ENCODE measurements at regions not wholly inside any gene's neighbourhood (a gene's known extent, or its start where the extent isn't known, plus 50 kb on each side); places are given as distances from the start of the nearest gene placed in this dataset.

DNA sequence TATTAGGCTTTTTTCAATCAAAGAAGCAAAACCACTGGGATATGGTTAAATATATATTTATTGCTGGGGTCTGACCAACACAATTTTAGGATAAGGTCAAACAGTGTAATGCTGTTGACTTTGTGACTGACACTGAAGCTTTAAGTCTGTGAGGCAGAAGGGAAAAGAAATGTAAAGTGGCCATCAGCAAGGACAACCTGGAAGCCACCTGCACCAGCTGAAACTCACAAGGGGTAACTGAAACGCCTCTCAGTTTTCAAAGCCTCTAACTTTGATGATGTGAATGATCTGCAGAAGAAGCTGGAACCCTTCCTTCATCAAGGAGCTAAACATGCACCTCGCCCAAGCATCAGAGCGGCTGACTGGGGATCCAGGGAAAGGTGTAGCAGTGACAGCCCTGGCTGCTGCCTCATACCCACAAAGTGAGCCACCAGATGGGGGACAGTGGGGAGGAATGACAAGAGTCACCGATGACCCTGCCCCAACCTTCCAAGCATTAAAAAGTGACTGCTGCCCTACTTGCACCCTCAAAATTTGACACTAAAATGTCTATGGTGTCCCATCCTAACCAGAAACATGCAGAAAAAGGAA, 284.9 kb upstream of the CNTNAP2 start:
- no TSS peak for BruUV-seq (replicated peaks)
- ATAC-seq: no peak

More for the DNA sequence above, 284.9 kb upstream of the CNTNAP2 start:
- CTCF ChIA-PET: no interaction called here
- Histone ChIP-seq H3K4me2 (ENCODE audit: low read length) (no peak overlapping the region), H4K20me1 (ENCODE audit: insufficient read depth) (no peaks in the 10 kb centered on the region), H3K27me3 (ENCODE audit: insufficient read depth, low read length) (no peaks in the 10 kb centered on the region), H3K36me3 (ENCODE audit: control insufficient read depth in 1 of 2, insufficient read depth in 2 of 2, low read length in 2 of 2) (no peaks in the 10 kb centered on the region), H3K79me2 (ENCODE audit: insufficient read depth, low read length) (no peaks in the 10 kb centered on the region), H3K4me1 (ENCODE audit: control insufficient read depth in 1 of 2, insufficient read depth in 2 of 2, low read length in 2 of 2) (no peaks in the 10 kb centered on the region), H3K27ac (ENCODE audit: low read depth, low read length) (no peak overlapping the region), H3K9me2 (ENCODE audit: insufficient read depth) (no peaks in the 10 kb centered on the region), H2AFZ (ENCODE audit: low read depth, low read length, poor library complexity, severe bottlenecking) (no peak overlapping the region), H3K4me3 (replicated peaks in 1 of 2; ENCODE audit: low read depth in 1 of 2, low read length in 2 of 2) (no peak overlapping the region), H3K9ac (ENCODE audit: low read length) (no peak overlapping the region), H3K9me3 (ENCODE audit: control insufficient read depth in 1 of 2, insufficient read depth in 1 of 2, low read depth in 1 of 2, low read length in 2 of 2) (peaks cover 24 to 35% of the 10 kb centered on the region in 2 experiments; a peak in 2 of 4 replicates)
- RAD21 ChIA-PET (ENCODE audit: low non-redundant PET in 1 of 2, low total read pairs in 2 of 2, uncharacterized antibody in 2 of 2, unreplicated experiment in 2 of 2): no interaction called here
- intact Hi-C loops (cut with micrococcal nuclease): no loop called here
- POLR2A ChIA-PET: no interaction called here
- DNase-seq (ENCODE audit: low read depth, low spot score): no peak
- TF ChIP-seq JUND (IDR thresholded peaks at IDR 0.05) (no peak), CBX3 (IDR thresholded peaks at IDR 0.05; ENCODE audit: low read depth) (no peak), POLR2AphosphoS5 (IDR thresholded peaks at IDR 0.05; ENCODE audit: low read depth, low read length) (no peak), YY1 (IDR thresholded peaks at IDR 0.05; ENCODE audit: extremely low read depth, insufficient replicate concordance, low read depth, low read length) (no peak), FOSL1 (IDR thresholded peaks at IDR 0.05; ENCODE audit: low read depth) (no peak), SP1 (IDR thresholded peaks at IDR 0.05; ENCODE audit: low read depth) (no peak), POLR2A (IDR thresholded peaks at IDR 0.05; ENCODE audit: borderline replicate concordance, extremely low read depth, insufficient read depth, insufficient read length) (no peak), EZH2phosphoT487 (IDR thresholded peaks at IDR 0.05; ENCODE audit: borderline replicate concordance) (no peak), SIN3A (IDR thresholded peaks at IDR 0.05; ENCODE audit: low read depth) (no peak), RAD21 (IDR thresholded peaks at IDR 0.05; ENCODE audit: low read depth) (no peak), EGR1 (IDR thresholded peaks at IDR 0.05; ENCODE audit: low read depth) (no peak), EZH2 (IDR thresholded peaks at IDR 0.05) (no peak), ELF1 (IDR thresholded peaks at IDR 0.05; ENCODE audit: borderline replicate concordance, low read depth) (no peak), ZNF274 (IDR thresholded peaks at IDR 0.05; ENCODE audit: low read depth, low read length) (no peak), TCF7L2 (IDR thresholded peaks at IDR 0.05; ENCODE audit: borderline replicate concordance, extremely low read depth, insufficient read depth, insufficient read length) (no peak), CEBPB (IDR thresholded peaks at IDR 0.05; ENCODE audit: low read depth) (no peak)
- TF ChIP-seq, protein P1, sequence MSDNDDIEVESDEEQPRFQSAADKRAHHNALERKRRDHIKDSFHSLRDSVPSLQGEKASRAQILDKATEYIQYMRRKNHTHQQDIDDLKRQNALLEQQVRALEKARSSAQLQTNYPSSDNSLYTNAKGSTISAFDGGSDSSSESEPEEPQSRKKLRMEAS (IDR thresholded peaks at IDR 0.05): no peak
- TF ChIP-seq, protein P2, sequence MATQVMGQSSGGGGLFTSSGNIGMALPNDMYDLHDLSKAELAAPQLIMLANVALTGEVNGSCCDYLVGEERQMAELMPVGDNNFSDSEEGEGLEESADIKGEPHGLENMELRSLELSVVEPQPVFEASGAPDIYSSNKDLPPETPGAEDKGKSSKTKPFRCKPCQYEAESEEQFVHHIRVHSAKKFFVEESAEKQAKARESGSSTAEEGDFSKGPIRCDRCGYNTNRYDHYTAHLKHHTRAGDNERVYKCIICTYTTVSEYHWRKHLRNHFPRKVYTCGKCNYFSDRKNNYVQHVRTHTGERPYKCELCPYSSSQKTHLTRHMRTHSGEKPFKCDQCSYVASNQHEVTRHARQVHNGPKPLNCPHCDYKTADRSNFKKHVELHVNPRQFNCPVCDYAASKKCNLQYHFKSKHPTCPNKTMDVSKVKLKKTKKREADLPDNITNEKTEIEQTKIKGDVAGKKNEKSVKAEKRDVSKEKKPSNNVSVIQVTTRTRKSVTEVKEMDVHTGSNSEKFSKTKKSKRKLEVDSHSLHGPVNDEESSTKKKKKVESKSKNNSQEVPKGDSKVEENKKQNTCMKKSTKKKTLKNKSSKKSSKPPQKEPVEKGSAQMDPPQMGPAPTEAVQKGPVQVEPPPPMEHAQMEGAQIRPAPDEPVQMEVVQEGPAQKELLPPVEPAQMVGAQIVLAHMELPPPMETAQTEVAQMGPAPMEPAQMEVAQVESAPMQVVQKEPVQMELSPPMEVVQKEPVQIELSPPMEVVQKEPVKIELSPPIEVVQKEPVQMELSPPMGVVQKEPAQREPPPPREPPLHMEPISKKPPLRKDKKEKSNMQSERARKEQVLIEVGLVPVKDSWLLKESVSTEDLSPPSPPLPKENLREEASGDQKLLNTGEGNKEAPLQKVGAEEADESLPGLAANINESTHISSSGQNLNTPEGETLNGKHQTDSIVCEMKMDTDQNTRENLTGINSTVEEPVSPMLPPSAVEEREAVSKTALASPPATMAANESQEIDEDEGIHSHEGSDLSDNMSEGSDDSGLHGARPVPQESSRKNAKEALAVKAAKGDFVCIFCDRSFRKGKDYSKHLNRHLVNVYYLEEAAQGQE (IDR thresholded peaks at IDR 0.05; ENCODE audit: low read depth): no peak
- TF ChIP-seq, protein P3, sequence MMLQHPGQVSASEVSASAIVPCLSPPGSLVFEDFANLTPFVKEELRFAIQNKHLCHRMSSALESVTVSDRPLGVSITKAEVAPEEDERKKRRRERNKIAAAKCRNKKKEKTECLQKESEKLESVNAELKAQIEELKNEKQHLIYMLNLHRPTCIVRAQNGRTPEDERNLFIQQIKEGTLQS (IDR thresholded peaks at IDR 0.05): no peak
- TF ChIP-seq, protein P4, sequence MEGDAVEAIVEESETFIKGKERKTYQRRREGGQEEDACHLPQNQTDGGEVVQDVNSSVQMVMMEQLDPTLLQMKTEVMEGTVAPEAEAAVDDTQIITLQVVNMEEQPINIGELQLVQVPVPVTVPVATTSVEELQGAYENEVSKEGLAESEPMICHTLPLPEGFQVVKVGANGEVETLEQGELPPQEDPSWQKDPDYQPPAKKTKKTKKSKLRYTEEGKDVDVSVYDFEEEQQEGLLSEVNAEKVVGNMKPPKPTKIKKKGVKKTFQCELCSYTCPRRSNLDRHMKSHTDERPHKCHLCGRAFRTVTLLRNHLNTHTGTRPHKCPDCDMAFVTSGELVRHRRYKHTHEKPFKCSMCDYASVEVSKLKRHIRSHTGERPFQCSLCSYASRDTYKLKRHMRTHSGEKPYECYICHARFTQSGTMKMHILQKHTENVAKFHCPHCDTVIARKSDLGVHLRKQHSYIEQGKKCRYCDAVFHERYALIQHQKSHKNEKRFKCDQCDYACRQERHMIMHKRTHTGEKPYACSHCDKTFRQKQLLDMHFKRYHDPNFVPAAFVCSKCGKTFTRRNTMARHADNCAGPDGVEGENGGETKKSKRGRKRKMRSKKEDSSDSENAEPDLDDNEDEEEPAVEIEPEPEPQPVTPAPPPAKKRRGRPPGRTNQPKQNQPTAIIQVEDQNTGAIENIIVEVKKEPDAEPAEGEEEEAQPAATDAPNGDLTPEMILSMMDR (IDR thresholded peaks at IDR 0.05 in 2 of 3, conservative IDR thresholded peaks at IDR 0.05 in 1 of 3; ENCODE audit: borderline replicate concordance in 1 of 3, insufficient read depth in 1 of 3, low read depth in 2 of 3, low read length in 2 of 3): no peak

Measured in HCT116 (cell line).